ENCODE measurements at regions not wholly inside any gene's neighbourhood (a gene's known extent, or its start where the extent isn't known, plus 50 kb on each side); places are given as distances from the start of the nearest gene placed in this dataset.

DNA sequence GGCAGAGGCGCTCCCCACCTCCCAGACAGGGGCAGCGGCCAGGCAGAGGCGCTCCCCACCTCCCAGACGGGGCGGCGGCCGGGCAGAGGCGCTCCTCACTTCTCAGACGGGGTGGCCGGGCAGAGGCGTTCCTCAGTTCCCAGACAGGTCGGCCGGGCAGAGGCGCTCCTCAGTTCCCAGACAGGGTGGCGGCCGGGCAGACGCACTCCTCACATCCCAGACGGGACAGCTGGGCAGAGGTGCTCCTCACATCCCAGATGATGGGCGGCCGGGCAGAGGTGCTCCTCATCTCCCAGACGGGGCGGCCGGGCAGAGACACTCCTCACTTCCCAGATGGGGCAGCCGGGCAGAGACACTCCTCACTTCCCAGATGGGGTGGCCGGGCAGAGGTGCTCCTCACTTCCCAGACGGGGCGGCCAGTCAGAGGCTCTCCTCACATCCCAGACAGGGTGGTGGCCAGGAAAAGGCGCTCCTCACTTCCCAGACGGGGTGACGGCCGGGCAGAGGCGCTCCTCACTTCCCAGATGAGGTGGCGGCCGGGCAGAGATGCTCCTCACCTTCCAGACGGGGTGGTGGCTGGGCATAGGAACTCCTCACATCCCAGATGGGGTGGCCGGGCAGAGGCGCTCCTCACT, 75.1 kb downstream of the CARTPT start:
- Histone ChIP-seq H3K36me3 (no peaks in the 10 kb centered on the region), H3K9me3 (peaks cover 0 to 5% of the 10 kb centered on the region in 2 donors), H3K4me1 (no peaks in the 10 kb centered on the region), H3K27me3 (no peaks in the 10 kb centered on the region), H3K4me3 (no peak overlapping the region), H3K27ac (no peak overlapping the region)
- DNase-seq (ENCODE audit: low spot score), result no peak
- TF ChIP-seq, protein P1, sequence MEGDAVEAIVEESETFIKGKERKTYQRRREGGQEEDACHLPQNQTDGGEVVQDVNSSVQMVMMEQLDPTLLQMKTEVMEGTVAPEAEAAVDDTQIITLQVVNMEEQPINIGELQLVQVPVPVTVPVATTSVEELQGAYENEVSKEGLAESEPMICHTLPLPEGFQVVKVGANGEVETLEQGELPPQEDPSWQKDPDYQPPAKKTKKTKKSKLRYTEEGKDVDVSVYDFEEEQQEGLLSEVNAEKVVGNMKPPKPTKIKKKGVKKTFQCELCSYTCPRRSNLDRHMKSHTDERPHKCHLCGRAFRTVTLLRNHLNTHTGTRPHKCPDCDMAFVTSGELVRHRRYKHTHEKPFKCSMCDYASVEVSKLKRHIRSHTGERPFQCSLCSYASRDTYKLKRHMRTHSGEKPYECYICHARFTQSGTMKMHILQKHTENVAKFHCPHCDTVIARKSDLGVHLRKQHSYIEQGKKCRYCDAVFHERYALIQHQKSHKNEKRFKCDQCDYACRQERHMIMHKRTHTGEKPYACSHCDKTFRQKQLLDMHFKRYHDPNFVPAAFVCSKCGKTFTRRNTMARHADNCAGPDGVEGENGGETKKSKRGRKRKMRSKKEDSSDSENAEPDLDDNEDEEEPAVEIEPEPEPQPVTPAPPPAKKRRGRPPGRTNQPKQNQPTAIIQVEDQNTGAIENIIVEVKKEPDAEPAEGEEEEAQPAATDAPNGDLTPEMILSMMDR (IDR thresholded peaks at IDR 0.05), result no peak

DNA sequence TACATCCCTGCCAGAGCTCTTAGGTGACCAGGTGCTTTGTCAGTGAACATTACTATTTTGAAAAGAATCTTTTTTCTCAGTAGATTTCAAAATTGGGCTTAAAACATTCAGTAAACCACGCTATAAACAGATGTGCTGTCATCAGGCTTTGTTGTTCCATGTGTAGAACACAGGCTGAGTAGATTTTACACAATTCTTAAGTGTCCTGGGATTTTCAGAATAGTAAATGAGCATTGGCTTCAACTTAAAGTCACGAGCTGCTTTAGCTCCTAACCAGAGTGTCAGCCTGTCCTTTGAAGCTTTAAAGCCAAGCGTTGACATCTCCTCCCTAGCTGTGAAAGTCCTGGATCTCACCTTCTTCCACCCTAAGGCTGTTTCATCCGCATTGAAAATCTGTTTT, 83.6 kb downstream of the CARTPT start:
- Histone ChIP-seq H3K36me3 (no peaks in the 10 kb centered on the region), H3K27ac (no peak overlapping the region), H3K4me3 (no peak overlapping the region), H3K4me1 (no peaks in the 10 kb centered on the region), H3K9me3 (peaks cover 0 to 4% of the 10 kb centered on the region in 2 donors), H3K27me3 (no peaks in the 10 kb centered on the region)
- TF ChIP-seq, protein P1 (IDR thresholded peaks at IDR 0.05), result no peak
- DNase-seq (ENCODE audit: low spot score), result no peak

DNA sequence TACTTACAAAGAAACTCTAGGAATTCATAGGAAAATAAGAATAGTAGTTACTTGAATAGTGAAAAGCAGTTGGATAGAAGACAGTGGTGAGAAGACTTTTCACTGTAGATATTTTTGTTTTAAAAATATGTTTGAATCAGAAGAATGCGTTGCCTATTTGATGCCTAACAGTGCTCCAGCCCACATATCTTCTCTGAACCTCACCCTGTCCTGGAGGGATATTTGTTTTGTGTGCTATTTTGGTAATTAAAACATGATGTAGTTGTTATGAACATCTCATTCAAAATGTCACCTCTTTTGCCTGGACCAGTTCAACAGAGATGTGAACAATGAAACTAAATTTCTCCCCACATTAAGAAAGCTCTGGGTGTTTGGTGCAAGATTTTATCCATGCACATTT, 87.6 kb downstream of the CARTPT start:
- Histone ChIP-seq H3K36me3 (no peaks in the 10 kb centered on the region), H3K4me3 (no peak overlapping the region), H3K27me3 (no peaks in the 10 kb centered on the region), H3K4me1 (peaks cover 0 to 8% of the 10 kb centered on the region in 2 donors), H3K9me3 (no peaks in the 10 kb centered on the region), H3K27ac (no peak overlapping the region)
- TF ChIP-seq, protein P1 (IDR thresholded peaks at IDR 0.05), result no peak
- no peak for DNase-seq (ENCODE audit: low spot score)

DNA sequence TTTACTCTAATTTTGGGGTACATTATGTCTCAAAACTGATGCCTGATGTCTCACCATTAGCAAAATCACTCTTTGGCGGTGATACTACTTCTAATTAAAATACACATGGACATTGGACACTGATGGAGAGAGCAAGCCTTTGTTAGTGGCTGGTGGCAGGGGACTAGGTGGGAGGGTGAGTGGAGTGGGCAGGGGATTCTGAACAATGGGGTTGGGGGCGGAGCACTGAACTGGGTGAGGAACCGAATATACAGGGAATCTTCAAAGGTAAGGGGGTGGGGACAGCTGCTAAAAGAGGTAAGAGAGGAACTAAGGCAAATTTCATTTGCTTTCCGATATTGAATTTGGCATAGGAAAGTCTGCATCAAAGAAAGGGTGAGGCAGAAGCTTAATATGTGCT, 88.8 kb downstream of the CARTPT start:
- TF ChIP-seq, protein P1 (IDR thresholded peaks at IDR 0.05), result no peak
- H3K27ac ChIP-seq, result no peak overlapping the region
- no peaks in the 10 kb centered on the region for H3K9me3 ChIP-seq
- H3K4me1 ChIP-seq, result peaks cover 0 to 8% of the 10 kb centered on the region in 2 donors
- H3K36me3 ChIP-seq, result no peaks in the 10 kb centered on the region
- no peak overlapping the region for H3K4me3 ChIP-seq
- no peak for DNase-seq (ENCODE audit: low spot score)
- H3K27me3 ChIP-seq, result no peaks in the 10 kb centered on the region

DNA sequence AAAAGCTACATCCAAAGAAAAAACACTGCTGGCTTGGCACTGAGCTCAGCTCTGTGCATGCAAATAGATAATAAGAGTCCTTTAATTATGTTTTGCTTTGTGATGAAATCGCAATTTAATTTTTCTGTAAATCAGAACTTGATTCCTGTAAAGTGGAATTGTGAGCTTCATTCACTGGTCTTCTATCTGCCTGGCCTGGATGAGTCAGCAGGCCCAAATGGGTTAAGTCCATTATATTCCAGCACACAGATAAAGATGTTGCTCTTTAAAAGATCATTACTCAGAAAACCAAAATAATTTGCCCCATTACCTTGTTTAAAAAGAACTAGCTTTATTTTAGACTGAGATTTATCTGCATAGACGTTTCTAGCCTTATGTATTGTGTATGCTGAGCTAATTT, 90.4 kb downstream of the CARTPT start:
- Histone ChIP-seq H3K4me3 (no peak overlapping the region), H3K36me3 (no peaks in the 10 kb centered on the region), H3K27ac (peak overlapping the region; percentile 61 to 85), H3K4me1 (peaks cover 0 to 8% of the 10 kb centered on the region in 2 donors), H3K9me3 (no peaks in the 10 kb centered on the region), H3K27me3 (no peaks in the 10 kb centered on the region)
- no peak for DNase-seq (ENCODE audit: low spot score)
- TF ChIP-seq, protein P1 (IDR thresholded peaks at IDR 0.05), result no peak

DNA sequence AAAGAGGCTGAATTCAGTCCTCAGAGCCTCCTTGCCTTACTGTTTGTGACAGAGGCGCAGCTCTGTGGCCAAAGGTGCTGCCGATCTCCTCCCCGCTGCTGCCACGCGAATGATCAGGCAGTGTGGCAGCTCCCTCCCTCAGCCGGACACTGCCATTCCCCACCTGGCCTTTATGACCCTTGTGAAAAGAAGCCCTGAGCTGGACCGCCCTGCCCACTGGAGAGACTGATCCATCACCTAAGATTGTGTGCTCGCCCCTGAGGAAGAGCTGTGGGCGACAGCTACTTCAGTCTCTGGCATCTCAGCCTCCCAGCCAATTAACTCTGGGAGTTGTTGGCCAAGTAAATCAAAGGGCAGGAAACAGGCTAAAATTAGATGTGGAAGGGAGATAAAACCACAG, 90.9 kb downstream of the CARTPT start:
- TF ChIP-seq, protein P1 (IDR thresholded peaks at IDR 0.05), result no peak
- peaks cover 0 to 8% of the 10 kb centered on the region in 2 donors for H3K4me1 ChIP-seq
- no peak overlapping the region for H3K4me3 ChIP-seq
- H3K36me3 ChIP-seq, result no peaks in the 10 kb centered on the region
- peak overlapping the region; percentile 61 to 85 for H3K27ac ChIP-seq
- H3K27me3 ChIP-seq, result no peaks in the 10 kb centered on the region
- no peak for DNase-seq (ENCODE audit: low spot score)
- H3K9me3 ChIP-seq, result no peaks in the 10 kb centered on the region

All from right atrium auricular region (tissue), 2 donors.